HCT116 (cell line): ENCODE measurements at regions not wholly inside any gene's neighbourhood (a gene's known extent, or its start where the extent isn't known, plus 50 kb on each side); places are given as distances from the start of the nearest gene placed in this dataset.

ENCODE experiments used
- ATAC-seq: fragments of 200-7000 bp; cut with Tn5 transposase; 2 replicates; pipeline ENCODE4 v1.9.1; 2020; ENCODE audit warnings: mild to moderate bottlenecking, moderate library complexity
- BruUV-seq: library from RNA; stranded (reverse); fragments of 400-500 nt; replicated peaks from 2 replicates; lab custom pipeline; 2021; lab: Mats Ljungman, UMichigan
- CTCF ChIA-PET: fragments of 300-600 bp; sonication (Branson Sonifier 250); formaldehyde crosslinking; loops from one replicate; lab custom pipeline; 2021; ENCODE audit warnings: antibody characterized with exemption; lab: Charles Lee
- POLR2A ChIA-PET: fragments of 300-600, 350-600 bp; sonication (Branson Sonifier 250); formaldehyde crosslinking; loops from one replicate; lab custom pipeline; 2021; ENCODE audit warnings: antibody characterized with exemption; lab: Charles Lee
- RAD21 ChIA-PET, 2 experiments: fragments of 300-600 bp; sonication (Branson Sonifier 250); formaldehyde crosslinking; loops; one replicate each; lab custom pipeline; 2023; ENCODE audit warnings: low total read pairs in 2 of 2; ENCODE audit not compliant: uncharacterized antibody in 2 of 2, unreplicated experiment in 2 of 2, low non-redundant PET in 1 of 2; lab: Charles Lee
- DNase-seq: peaks from one replicate; pipeline ENCODE4 v3.0.0-alpha.2; 2010; ENCODE audit warnings: low read depth, low spot score
- H2AFZ ChIP-seq: fragments of 200-600 bp; shearing (Covaris generic), sonication (generic); 2 replicates; pipeline ENCODE4 v1.6.1; 2017; ENCODE audit warnings: low read depth, mixed run types, mixed read lengths, antibody characterized with exemption, low read length; ENCODE audit not compliant: poor library complexity, severe bottlenecking
- H3K27ac ChIP-seq: 2 replicates; pipeline ENCODE4 v1.5.1; 2012; ENCODE audit warnings: low read depth, low read length
- H3K27me3 ChIP-seq: fragments of 200-600 bp; sonication (generic); 2 replicates; pipeline ENCODE4 v1.6.1; 2016; ENCODE audit warnings: mixed run types, low read length, mixed read lengths; ENCODE audit not compliant: insufficient read depth
- H3K36me3 ChIP-seq, 2 experiments: fragments of 200-500 bp in 1 of 2; fragments of 200-600 bp in 1 of 2; sonication (Bioruptor generic) in 1 of 2; sonication (generic) in 1 of 2; 2 replicates each; pipeline versions ENCODE4 v1.5.1 to v1.6.1; 2014 to 2016; ENCODE audit warnings: low read length in 2 of 2, inconsistent platforms in 1 of 2, mixed read lengths in 1 of 2, mixed run types in 1 of 2; ENCODE audit not compliant: insufficient read depth in 2 of 2, control insufficient read depth in 1 of 2
- H3K4me1 ChIP-seq, 2 experiments: fragments of 200-600 bp in 1 of 2; sonication (generic) in 1 of 2; 2 replicates each; pipeline versions ENCODE4 v1.5.1 to v1.6.1; 2012 to 2017; ENCODE audit warnings: low read length in 2 of 2, inconsistent platforms in 1 of 2, mild to moderate bottlenecking in 1 of 2, mixed read lengths in 1 of 2, mixed run types in 1 of 2, moderate library complexity in 1 of 2; ENCODE audit not compliant: insufficient read depth in 2 of 2, control insufficient read depth in 1 of 2
- H3K4me2 ChIP-seq: fragments of 200-600 bp; sonication (generic); 2 replicates; pipeline ENCODE4 v1.6.1; 2017; ENCODE audit warnings: mixed run types, low read length, mixed read lengths
- H3K4me3 ChIP-seq, 2 experiments: fragments of 200-600 bp in 1 of 2; sonication (generic) in 1 of 2; replicated peaks in 1 of 2; 2 replicates each; pipeline ENCODE4 v1.5.1; 2011 to 2016; ENCODE audit warnings: low read length in 2 of 2, control low read depth in 1 of 2, low read depth in 1 of 2, mild to moderate bottlenecking in 1 of 2, mixed read lengths in 1 of 2, mixed run types in 1 of 2
- H3K79me2 ChIP-seq: fragments of 200-600 bp; sonication (generic); 2 replicates; pipeline ENCODE4 v1.6.1; 2017; ENCODE audit warnings: mild to moderate bottlenecking, mixed run types, low read length, moderate library complexity, mixed read lengths; ENCODE audit not compliant: insufficient read depth
- H3K9ac ChIP-seq: fragments of 200-600 bp; sonication (generic); 2 replicates; pipeline ENCODE4 v1.6.1; 2016; ENCODE audit warnings: low read length, mixed read lengths
- H3K9me2 ChIP-seq: fragments of 200-600 bp; sonication (generic), shearing (Covaris generic); 2 replicates; pipeline ENCODE4 v1.6.1; 2017; ENCODE audit warnings: mixed run types, mild to moderate bottlenecking, moderate library complexity; ENCODE audit not compliant: insufficient read depth
- H3K9me3 ChIP-seq, 2 experiments: fragments of 200-500 bp in 1 of 2; fragments of 200-600 bp in 1 of 2; sonication (Bioruptor generic) in 1 of 2; sonication (generic) in 1 of 2; 2 replicates each; pipeline ENCODE4 v1.6.1; 2014 to 2017; ENCODE audit warnings: low read length in 2 of 2, mixed read lengths in 2 of 2, inconsistent platforms in 1 of 2, low read depth in 1 of 2, mild to moderate bottlenecking in 1 of 2, mixed run types in 1 of 2, moderate library complexity in 1 of 2; ENCODE audit not compliant: control insufficient read depth in 1 of 2, insufficient read depth in 1 of 2
- H4K20me1 ChIP-seq: fragments of 200-600 bp; sonication (generic), shearing (Covaris generic); 2 replicates; pipeline ENCODE4 v1.6.1; 2017; ENCODE audit warnings: mixed run types, mild to moderate bottlenecking, moderate library complexity; ENCODE audit not compliant: insufficient read depth
- ATF3 ChIP-seq: IDR thresholded peaks from 2 replicates; pipeline ENCODE4 v1.6.1; 2012
- CBX3 ChIP-seq: IDR thresholded peaks from 2 replicates; pipeline ENCODE4 v1.6.1; 2012; ENCODE audit warnings: low read depth
- CEBPB ChIP-seq: IDR thresholded peaks from 2 replicates; pipeline ENCODE4 v1.6.1; 2012; ENCODE audit warnings: low read depth
- CTCF ChIP-seq, 3 experiments: fragments of 200-600 bp in 1 of 3; sonication (generic) in 1 of 3; IDR thresholded peaks in 2 of 3; conservative IDR thresholded peaks in 1 of 3; 2 replicates each; pipeline ENCODE4 v1.5.1; 2012 to 2017; ENCODE audit warnings: low read depth in 2 of 3, low read length in 2 of 3, antibody characterized with exemption in 1 of 3, borderline replicate concordance in 1 of 3, control low read depth in 1 of 3, mild to moderate bottlenecking in 1 of 3, mixed read lengths in 1 of 3, mixed run types in 1 of 3, moderate library complexity in 1 of 3; ENCODE audit not compliant: insufficient read depth in 1 of 3
- EGR1 ChIP-seq: IDR thresholded peaks from 2 replicates; pipeline ENCODE4 v1.6.1; 2012; ENCODE audit warnings: low read depth
- ELF1 ChIP-seq: IDR thresholded peaks from 2 replicates; pipeline ENCODE4 v1.6.1; 2012; ENCODE audit warnings: low read depth, borderline replicate concordance
- EZH2 ChIP-seq: fragments of 200-600 bp; sonication (generic); IDR thresholded peaks from 2 replicates; pipeline ENCODE4 v1.6.1; 2017; ENCODE audit warnings: antibody characterized with exemption, mixed run types
- EZH2phosphoT487 ChIP-seq: fragments of 200-600 bp; IDR thresholded peaks from 2 replicates; pipeline ENCODE4 v1.6.1; 2018; ENCODE audit warnings: antibody characterized with exemption, borderline replicate concordance
- JUND ChIP-seq: IDR thresholded peaks from 2 replicates; pipeline ENCODE4 v1.6.1; 2012
- POLR2A ChIP-seq: IDR thresholded peaks from 2 replicates; pipeline ENCODE4 v1.7.0; 2011; ENCODE audit warnings: borderline replicate concordance; ENCODE audit not compliant: insufficient read depth, insufficient read length; ENCODE audit errors: extremely low read depth
- POLR2AphosphoS5 ChIP-seq: IDR thresholded peaks from 2 replicates; pipeline ENCODE4 v1.6.1; 2011; ENCODE audit warnings: mild to moderate bottlenecking, low read depth, low read length, moderate library complexity
- RAD21 ChIP-seq: IDR thresholded peaks from 2 replicates; pipeline ENCODE4 v1.6.1; 2012; ENCODE audit warnings: low read depth, mild to moderate bottlenecking
- REST ChIP-seq: IDR thresholded peaks from 2 replicates; pipeline ENCODE4 v1.6.1; 2012; ENCODE audit warnings: low read depth
- SIN3A ChIP-seq: IDR thresholded peaks from 2 replicates; pipeline ENCODE4 v1.6.1; 2012; ENCODE audit warnings: low read depth
- SP1 ChIP-seq: IDR thresholded peaks from 2 replicates; pipeline ENCODE4 v1.6.1; 2012; ENCODE audit warnings: low read depth
- YY1 ChIP-seq: IDR thresholded peaks from 2 replicates; pipeline ENCODE4 v1.6.1; 2011; ENCODE audit warnings: low read length, low read depth, moderate library complexity, mild to moderate bottlenecking; ENCODE audit not compliant: insufficient replicate concordance; ENCODE audit errors: extremely low read depth
- ZFX ChIP-seq: fragments of 450-650 bp; IDR thresholded peaks from 2 replicates; pipeline ENCODE4 v1.6.1; 2017
- ZNF274 ChIP-seq: fragments of 200-500 bp; sonication (Bioruptor generic); IDR thresholded peaks from 2 replicates; pipeline ENCODE4 v1.6.1; 2014; ENCODE audit warnings: mild to moderate bottlenecking, low read depth, low read length, inconsistent platforms
- intact Hi-C: fragments of 100-400 bp; cut with micrococcal nuclease; formaldehyde crosslinking; loops from 2 replicates; pipeline ENCODE4 v1.10.0; 2022

GRCh38 chr7:153088601-153089000 lies 329.0 kb downstream of the ACTR3B start:
- TF ChIP-seq EZH2phosphoT487 = no peak
- TF ChIP-seq REST = no peak
- TF ChIP-seq POLR2A = no peak
- TF ChIP-seq ZFX = no peak
- no peak for TF ChIP-seq JUND
- TF ChIP-seq CBX3 = no peak
- TF ChIP-seq CTCF (IDR thresholded peaks at IDR 0.05 in 2 of 3, conservative IDR thresholded peaks at IDR 0.05 in 1 of 3; ENCODE audit: borderline replicate concordance in 1 of 3, insufficient read depth in 1 of 3, low read depth in 2 of 3, low read length in 2 of 3) = no peak
- TF ChIP-seq POLR2AphosphoS5 = no peak
- TF ChIP-seq CEBPB = no peak
- no peak for TF ChIP-seq SP1
- no peak for TF ChIP-seq ATF3
- no peak for TF ChIP-seq RAD21
- TF ChIP-seq SIN3A = no peak
- TF ChIP-seq ZNF274 = no peak
- TF ChIP-seq EGR1 = no peak
- no peak for TF ChIP-seq ELF1
- TF ChIP-seq EZH2 = no peak
- TF ChIP-seq YY1 = no peak
- DNase-seq (no peak), ATAC-seq (no peak)
- H3K4me3 ChIP-seq = no peak overlapping the region
- no peaks in the 10 kb centered on the region for H4K20me1 ChIP-seq
- intact Hi-C loops = no loop called here
- no peak overlapping the region for H2AFZ ChIP-seq
- ChIA-PET CTCF (no interaction called here), RAD21 (no interaction called here), POLR2A (no interaction called here)
- H3K27ac ChIP-seq = no peak overlapping the region
- H3K36me3 ChIP-seq = no peaks in the 10 kb centered on the region
- no peak overlapping the region for H3K9ac ChIP-seq
- H3K9me3 ChIP-seq = no peaks in the 10 kb centered on the region
- no peak overlapping the region for H3K4me2 ChIP-seq
- no peaks in the 10 kb centered on the region for H3K79me2 ChIP-seq
- H3K4me1 ChIP-seq = no peaks in the 10 kb centered on the region
- H3K9me2 ChIP-seq = no peaks in the 10 kb centered on the region
- H3K27me3 ChIP-seq = 0 out of 2 replicates have a peak, but pooled peaks cover 6% of the 10 kb centered on the region
- no TSS peak for BruUV-seq
